Ascending aorta (tissue), 2 donors: ENCODE measurements at regions not wholly inside any gene's neighbourhood (a gene's known extent, or its start where the extent isn't known, plus 50 kb on each side); places are given as distances from the start of the nearest gene placed in this dataset.

ENCODE experiments used
- DNase-seq, 2 donors: peaks; one replicate each; pipeline ENCODE4 v3.0.0-alpha.2; 2019; ENCODE audit warnings: low spot score in 2 of 2
- H3K27ac ChIP-seq, 2 donors: fragments of 200-600 bp; sonication (generic); one replicate each; pipeline ENCODE4 v1.5.1; 2016 to 2017; ENCODE audit warnings: mild to moderate bottlenecking in 1 of 2
- H3K27me3 ChIP-seq: fragments of 200-600 bp; sonication (generic); one replicate; pipeline ENCODE4 v1.5.1; 2017
- H3K36me3 ChIP-seq, 2 donors: fragments of 200-600 bp; sonication (generic); one replicate each; pipeline ENCODE4 v1.5.1; 2016
- H3K4me1 ChIP-seq, 2 donors: fragments of 200-600 bp; sonication (generic); one replicate each; pipeline ENCODE4 v1.5.1; 2016 to 2017; ENCODE audit warnings: mild to moderate bottlenecking in 1 of 2
- H3K4me3 ChIP-seq, 2 donors: fragments of 200-600 bp; sonication (generic); one replicate each; pipeline ENCODE4 v1.5.1; 2016 to 2017; ENCODE audit warnings: mild to moderate bottlenecking in 1 of 2
- H3K9me3 ChIP-seq, 2 donors: fragments of 200-600 bp; sonication (generic); one replicate each; pipeline ENCODE4 v1.5.1; 2016
- CTCF ChIP-seq, 3 experiments: fragments of 200-600 bp in 2 of 3; fragments of 450-650 bp in 1 of 3; sonication (generic) in 2 of 3; IDR thresholded peaks; one replicate each; pipeline ENCODE4 v1.5.1; 2016 to 2019; ENCODE audit warnings: antibody characterized with exemption in 3 of 3, mild to moderate bottlenecking in 1 of 3, moderate library complexity in 1 of 3
- intact Hi-C: fragments of 100-400 bp; cut with DNase I; formaldehyde crosslinking; loops from one replicate; pipeline ENCODE4 v1.15.1; 2023

GRCh38 chr13:61777899-61778298, 362.2 kb upstream of the PCDH20 start:
- no peaks in the 10 kb centered on the region for H3K36me3 ChIP-seq
- H3K4me1 ChIP-seq: no peaks in the 10 kb centered on the region
- no peaks in the 10 kb centered on the region for H3K9me3 ChIP-seq
- no peaks in the 10 kb centered on the region for H3K27me3 ChIP-seq
- H3K27ac ChIP-seq: no peak overlapping the region
- DNase-seq: no peak
- no peak overlapping the region for H3K4me3 ChIP-seq
- intact Hi-C loops: no loop called here
- TF ChIP-seq CTCF (IDR thresholded peaks at IDR 0.05): no peak

GRCh38 chr13:61777271-61777670, 361.6 kb upstream of the PCDH20 start:
- no peak for TF ChIP-seq CTCF (IDR thresholded peaks at IDR 0.05)
- Histone ChIP-seq H3K27ac (no peak overlapping the region), H3K27me3 (no peaks in the 10 kb centered on the region), H3K4me3 (no peak overlapping the region), H3K4me1 (no peaks in the 10 kb centered on the region), H3K9me3 (no peaks in the 10 kb centered on the region), H3K36me3 (no peaks in the 10 kb centered on the region)
- intact Hi-C loops: no loop called here
- no peak for DNase-seq

- Histone ChIP-seq H3K9me3 (no peaks in the 10 kb centered on the region), H3K27me3 (no peaks in the 10 kb centered on the region), H3K27ac (no peak overlapping the region), H3K4me3 (no peak overlapping the region), H3K4me1 (no peaks in the 10 kb centered on the region), H3K36me3 (no peaks in the 10 kb centered on the region)
- no peak for DNase-seq
- no peak for TF ChIP-seq CTCF (IDR thresholded peaks at IDR 0.05)
- intact Hi-C loops: no loop called here
These were observed 359.3 kb upstream of the PCDH20 start for GRCh38 chr13:61774903-61775302.

- intact Hi-C loops: no loop called here
- Histone ChIP-seq H3K4me1 (no peaks in the 10 kb centered on the region), H3K27ac (no peak overlapping the region), H3K9me3 (peaks cover 0 to 5% of the 10 kb centered on the region in 2 donors), H3K36me3 (no peaks in the 10 kb centered on the region), H3K27me3 (no peaks in the 10 kb centered on the region), H3K4me3 (no peak overlapping the region)
- DNase-seq: no peak
- TF ChIP-seq CTCF (IDR thresholded peaks at IDR 0.05): no peak
These were observed 355.0 kb upstream of the PCDH20 start for GRCh38 chr13:61770681-61771080.

- H3K9me3 ChIP-seq: peaks cover 0 to 5% of the 10 kb centered on the region in 2 donors
- H3K4me3 ChIP-seq: no peak overlapping the region
- intact Hi-C loops: no loop called here
- no peaks in the 10 kb centered on the region for H3K27me3 ChIP-seq
- no peaks in the 10 kb centered on the region for H3K36me3 ChIP-seq
- H3K4me1 ChIP-seq: no peaks in the 10 kb centered on the region
- no peak for DNase-seq
- no peak overlapping the region for H3K27ac ChIP-seq
- no peak for TF ChIP-seq CTCF (IDR thresholded peaks at IDR 0.05)
These were observed 352.5 kb upstream of the PCDH20 start for GRCh38 chr13:61768175-61768574.

GRCh38 chr13:61766667-61767058, 351.0 kb upstream of the PCDH20 start:
- Histone ChIP-seq H3K27me3 (no peaks in the 10 kb centered on the region), H3K4me3 (no peak overlapping the region), H3K9me3 (peaks cover 0 to 5% of the 10 kb centered on the region in 2 donors), H3K27ac (no peak overlapping the region), H3K4me1 (no peaks in the 10 kb centered on the region), H3K36me3 (no peaks in the 10 kb centered on the region)
- no peak for TF ChIP-seq CTCF (IDR thresholded peaks at IDR 0.05)
- no peak for DNase-seq
- intact Hi-C loops: no loop called here
